HG03039 (cell line): ENCODE measurements at regions not wholly inside any gene's neighbourhood (a gene's known extent, or its start where the extent isn't known, plus 50 kb on each side); places are given as distances from the start of the nearest gene placed in this dataset.
A peak's percentile ranks its signal among the peaks of the same experiment; 100 is the strongest.
"Not testable (repeated sequence)": the region's sequence is repeated elsewhere in the genome, so short reads cannot be mapped to it uniquely, and the experiment has no call there.

ENCODE experiments used
- ATAC-seq: cut with Tn5 transposase; IDR thresholded peaks from one replicate; pipeline ENCODE4 v1.9.1; 2021; ENCODE audit warnings: mild to moderate bottlenecking, moderate library complexity; ENCODE audit not compliant: unreplicated experiment

DNA sequence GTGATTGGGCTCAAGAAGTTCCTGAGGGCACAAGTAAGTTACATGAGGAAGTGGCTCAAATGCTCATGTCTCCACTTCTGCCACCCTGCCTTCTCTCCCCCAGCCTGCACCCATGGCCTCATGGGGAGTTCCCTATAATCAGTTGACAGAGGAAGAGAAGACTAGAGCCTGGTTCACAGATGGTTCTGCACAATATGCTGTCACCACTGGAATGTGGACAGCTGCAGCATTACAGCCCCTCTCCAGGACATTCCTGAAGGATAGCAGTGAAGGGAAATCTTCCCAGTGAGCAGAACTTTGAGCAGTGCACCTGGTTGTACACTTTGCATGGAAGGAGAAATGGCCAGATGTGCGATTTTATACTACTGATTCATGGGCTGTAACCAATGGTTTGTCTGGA is 352.3 kb downstream of the C12orf75 start:
- ATAC-seq = not testable (repeated sequence)

DNA sequence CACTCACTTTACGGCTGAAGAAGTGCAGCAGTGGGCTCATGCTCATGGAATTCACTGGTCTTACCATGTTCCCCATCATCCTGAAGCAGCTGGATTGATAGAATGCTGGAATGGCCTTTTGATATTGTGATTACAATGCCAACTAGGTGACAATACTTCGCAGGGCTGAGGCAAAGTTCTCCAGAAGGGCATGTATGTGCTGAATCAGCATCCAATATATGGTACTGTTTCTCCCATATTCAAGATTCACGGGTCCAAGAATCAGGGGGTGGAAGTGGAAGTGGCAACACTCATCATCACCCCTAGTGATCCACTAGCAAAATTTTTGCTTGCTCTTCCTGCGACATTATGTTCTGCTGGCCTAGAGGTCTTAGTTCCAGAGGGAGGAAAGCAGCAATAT is 353.3 kb downstream of the C12orf75 start:
- ATAC-seq = not testable (repeated sequence)

DNA sequence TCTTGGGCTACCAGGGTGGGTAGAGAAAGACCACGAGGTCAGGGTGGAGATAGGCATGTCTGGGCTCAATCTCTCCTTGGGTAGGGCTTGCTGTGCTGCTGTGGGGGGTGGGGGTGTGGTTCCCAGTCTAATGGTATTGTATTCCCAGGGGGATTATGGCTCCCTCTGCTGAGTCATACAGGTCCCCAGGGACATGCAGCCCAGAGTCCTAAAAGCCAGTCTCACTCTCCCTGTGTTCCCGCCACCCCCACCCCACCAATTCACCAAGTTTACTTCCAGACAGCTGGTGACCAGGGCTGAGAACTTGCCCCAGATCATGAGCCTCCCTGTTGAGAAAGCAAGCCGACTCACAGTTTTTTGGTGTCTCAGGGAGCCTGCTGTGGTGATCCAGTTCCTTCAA is 367.6 kb downstream of the C12orf75 start:
- ATAC-seq = no peak

DNA sequence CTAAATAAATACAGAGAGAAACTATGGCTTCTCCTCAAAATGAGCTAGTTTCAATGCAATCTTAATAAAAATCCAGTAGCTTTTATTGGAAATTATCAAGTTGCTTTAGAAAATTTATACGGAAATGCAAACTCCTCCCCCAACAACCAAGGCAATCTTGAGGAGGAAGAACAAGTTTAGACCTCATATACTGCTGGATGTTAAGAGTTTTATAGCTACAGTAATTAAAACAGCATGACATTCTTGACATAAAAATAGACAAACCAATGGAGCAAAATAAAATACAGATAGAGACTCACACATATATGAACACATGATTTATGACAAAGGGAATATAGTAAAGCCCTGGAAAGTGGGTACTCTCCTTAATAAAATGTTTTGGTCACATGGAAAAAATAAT is 368.7 kb downstream of the C12orf75 start:
- ATAC-seq = no peak

DNA sequence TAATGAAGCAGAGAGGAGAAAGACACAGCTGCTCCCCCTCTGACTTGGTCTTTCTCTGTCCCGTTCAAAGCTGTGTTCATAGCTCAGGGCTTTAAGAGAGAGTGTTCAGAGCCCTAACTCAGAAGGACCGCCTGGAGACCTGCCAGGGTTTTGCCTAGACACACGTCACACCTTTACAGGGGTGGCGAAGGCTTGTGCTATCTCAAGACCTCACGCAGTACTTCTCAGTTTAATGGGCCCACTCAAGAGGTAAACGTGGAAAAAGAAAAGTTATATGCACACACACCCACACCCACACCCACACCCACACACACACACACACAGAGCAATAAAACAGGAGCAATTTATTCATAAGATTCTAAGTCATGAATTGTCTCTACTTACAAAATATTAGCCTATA is 374.3 kb downstream of the C12orf75 start:
- ATAC-seq = no peak

DNA sequence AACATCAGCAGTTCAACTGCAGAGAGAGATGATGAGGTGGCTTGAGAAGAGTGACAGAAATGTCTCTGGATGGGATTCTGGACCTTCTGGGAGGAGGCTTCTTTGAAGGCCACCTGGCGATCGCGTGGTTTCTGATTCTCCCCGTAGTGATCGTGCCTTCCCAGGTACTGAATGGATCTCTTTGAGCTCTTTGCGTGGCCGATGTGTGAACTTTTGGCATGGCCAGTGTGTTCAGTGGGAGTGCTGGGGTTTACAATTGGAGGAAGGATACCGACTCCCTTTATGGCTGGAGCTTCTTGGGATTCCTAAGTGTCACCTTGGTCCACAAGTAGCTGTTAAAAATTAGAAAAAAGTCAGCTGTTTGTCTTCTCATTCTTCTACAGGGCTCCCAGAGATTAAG is 374.7 kb downstream of the C12orf75 start:
- no peak for ATAC-seq

DNA sequence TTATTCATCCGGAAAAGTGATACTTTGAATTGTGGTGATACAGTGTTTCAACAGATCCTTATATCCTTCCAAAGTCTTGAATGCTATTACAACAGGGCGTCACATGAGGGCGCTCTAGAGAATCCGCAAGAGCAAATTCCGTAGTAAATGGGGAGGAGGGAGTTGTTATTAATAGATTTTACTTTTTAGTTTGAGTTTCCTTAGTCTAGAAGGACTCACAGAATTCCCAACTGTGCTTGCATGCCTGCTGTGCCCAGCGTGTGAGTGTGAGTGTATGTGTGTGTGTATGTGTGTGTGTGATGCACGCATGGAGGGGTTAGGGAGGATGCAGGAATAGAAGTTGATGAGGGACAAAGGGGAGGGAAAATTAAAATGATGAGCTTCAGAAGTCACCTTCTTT is 375.3 kb downstream of the C12orf75 start:
- ATAC-seq = no peak

DNA sequence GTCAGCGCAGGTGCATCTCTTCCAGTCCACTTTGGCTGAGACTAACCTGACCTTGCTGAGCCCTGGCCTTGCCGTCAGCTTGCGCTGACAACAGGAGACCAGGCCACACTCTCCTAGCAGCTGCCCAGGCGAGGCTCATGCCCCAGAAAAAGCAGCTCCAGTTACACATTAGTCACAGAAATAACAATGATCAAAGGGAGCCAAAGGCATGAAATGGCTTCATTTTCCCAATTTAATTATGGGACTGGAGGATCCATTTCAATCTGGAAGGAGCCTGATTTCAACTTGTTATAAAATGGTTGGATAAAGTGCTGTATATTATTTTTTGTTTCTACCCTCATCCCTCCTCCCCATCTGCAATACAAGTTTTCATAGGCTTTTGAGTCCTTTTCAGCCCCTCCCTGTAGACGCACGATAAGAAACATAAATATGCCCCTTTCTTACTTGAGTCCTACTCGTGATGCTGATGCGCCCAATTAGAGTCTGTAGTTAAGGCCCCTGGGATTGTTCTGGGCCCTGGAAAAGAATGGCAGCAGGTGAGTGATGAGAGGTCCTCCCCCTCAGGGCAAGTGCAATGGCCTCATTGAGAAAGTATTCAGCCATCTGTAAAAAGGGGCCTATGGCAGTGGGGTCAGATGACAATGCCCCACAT is 376.0 kb downstream of the C12orf75 start:
- ATAC-seq = no peak

DNA sequence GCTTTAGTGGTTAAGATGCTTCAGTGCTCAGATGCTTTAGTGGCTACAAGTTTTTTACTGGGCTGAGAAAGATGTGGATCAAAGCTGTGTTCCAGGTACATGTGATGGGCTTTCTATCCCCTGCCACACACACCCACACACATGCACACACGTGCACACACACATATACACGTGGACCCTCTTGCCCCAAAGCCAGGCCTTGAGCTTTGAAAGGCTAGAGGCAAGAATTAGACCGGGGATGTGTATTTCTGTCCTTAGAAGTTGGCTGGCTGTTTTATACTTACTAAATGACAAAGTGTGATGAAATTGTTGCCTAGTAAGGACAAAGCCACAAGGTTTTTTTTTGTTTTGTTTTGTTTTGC is 376.5 kb downstream of the C12orf75 start:
- no peak for ATAC-seq

DNA sequence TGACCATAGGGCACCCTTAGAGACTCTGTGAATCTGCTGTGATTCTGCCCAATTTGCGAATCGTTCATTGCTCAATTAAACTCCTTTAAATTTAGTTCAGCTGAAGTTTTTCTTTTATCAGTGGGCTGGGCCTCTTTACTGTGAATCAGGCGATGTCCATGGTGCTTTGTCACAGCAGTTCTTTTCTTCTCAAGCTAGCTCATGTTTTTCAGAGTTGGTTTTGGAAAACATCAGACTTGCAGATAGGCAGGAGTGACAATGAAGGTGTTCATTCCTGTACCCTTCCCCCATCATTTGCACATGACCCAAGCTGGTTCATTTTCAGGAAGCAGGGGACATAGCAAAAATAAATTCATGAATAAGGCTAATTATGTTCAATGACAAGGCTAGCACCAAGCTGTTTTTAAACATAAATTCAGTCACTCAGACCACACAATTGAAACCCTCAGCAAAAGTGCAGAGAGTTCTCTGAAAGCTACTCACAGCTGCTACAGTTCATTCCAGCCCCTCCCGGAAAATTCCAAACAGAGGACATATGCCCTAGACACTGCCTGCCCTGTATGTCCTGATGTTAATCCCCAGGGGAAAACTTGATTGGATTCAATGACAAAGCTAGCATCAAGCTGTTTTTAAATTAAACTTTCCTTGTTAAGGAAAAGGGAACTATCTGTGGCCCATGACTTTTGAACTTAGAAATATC is 383.3 kb downstream of the C12orf75 start:
- ATAC-seq = no peak

DNA sequence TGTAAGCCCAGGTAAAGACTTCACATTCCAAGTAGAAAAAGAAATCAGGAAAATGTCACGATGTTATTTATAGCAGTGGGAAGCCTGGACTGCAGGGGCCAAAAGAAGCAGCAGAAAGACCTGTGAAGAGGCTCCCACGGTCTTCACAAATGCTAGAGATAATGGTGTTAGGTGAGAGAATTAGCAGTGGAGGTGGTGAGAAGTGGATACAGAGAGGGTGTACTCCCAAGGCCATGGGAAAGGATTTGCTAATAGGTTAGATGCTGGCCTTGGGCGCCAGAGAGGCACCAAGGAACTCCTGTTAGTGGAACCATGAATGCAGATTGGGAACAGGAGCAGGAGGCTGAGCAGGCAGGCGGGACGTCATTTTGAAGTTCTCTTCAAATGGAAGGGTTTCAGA is 386.1 kb downstream of the C12orf75 start:
- no peak for ATAC-seq

DNA sequence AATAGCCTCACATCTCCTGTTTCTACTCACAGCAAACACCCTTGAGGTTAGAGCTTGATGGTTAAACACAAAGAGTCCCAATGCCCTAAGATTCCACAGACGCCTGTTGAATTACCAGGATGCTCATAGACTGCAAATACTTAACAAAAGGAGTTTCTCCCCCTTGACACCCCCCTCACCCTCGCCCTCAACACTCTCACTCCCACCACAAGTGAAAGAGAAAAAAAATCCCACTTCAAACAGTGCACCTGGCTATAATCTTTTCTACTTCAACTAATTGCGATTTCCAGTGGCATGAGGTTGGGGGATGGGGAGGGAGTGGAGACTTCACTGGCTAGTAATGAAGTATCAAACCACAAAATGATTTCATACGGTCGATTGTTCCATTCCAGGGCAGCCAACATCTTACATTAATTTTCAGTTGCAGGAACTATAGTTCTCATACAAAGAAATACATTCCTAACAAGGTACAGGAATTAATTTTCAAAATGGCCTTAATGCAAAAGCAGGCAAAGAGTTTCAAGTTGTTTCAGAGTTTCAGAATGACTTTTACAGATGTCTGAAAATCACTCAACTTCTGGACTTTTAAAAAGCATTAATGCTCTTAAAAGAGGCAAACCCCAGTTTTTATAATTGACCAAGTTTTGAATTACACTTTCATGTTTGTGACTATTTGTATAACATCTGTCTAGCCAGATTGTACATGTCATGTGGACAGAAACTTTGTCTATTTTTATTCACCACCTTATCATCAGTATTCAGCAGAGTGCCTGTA is 390.7 kb downstream of the C12orf75 start:
- peak; percentile 56 for ATAC-seq

DNA sequence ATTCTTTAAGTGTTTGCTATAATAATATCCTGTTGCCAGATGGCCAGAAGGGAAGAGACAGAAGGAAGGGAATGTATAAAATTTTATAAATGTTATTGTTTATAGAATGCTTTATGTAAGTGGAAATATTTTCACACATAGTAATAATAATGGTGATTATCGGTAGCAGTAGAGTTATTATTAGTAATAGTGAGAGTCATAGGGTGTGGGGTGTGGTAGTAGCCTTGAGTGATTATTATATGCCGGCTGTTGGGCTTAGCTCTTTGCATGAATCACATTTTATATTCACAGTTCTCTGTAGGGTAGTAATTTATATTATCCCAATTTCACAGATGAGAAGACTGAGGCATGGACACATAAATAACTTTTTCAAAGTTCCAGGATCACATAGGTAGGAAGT is 391.4 kb downstream of the C12orf75 start:
- ATAC-seq = no peak

DNA sequence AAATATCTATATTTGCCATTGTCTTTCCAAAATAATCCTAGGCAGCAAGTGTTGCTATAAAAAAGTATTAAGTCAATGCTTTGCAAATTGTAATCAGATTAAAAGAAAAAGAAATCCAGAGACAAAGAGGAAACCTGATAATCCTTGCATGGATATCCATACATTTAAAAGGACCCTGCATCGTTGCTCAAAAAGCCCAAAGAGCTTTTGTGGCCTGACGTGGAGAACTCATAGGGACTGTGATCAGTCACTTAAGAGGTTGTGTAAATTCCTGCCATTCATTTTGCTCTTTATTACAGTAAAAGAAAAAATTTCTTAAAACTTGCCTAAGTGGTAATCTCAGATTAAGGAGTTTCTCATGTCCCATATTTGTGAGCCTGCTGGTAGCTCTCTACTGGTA is 392.6 kb downstream of the C12orf75 start:
- ATAC-seq = no peak

DNA sequence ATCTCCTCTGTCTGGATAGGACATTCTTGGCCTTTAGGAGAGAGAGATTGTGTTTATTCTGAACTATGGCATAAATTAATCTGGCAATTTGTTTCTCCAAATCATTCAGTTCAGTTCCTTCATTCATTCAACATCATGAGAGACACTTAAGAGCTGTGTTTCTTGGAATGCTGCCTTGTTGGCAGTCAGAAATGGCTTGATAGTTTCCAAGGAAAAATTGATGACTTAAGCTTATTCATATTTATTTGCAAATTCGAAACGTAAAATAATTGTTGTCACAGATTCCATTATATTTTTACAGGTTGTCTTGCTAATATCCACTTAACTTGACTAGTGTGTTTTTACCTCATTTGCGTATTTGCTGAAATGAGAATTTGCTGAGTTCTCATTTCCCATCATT is 393.0 kb downstream of the C12orf75 start:
- ATAC-seq = no peak

DNA sequence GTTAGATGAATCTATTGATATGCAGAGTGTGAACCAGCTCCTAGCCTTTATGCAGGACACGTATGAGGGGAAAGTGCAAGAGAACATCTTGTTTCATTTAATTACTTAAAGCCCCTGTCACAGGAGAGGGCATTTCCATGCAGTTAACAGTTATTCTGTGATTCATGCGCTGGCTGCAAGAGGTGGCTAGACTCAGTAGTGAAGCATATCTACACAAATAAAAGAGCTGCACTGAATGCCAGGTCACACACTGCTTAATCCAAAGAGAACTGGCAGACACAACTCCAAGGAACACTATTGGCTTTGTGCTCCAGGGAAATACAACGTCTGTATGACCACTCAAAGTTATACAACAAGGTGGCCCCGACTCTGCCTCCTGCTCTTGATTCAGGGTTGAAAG is 394.1 kb downstream of the C12orf75 start:
- ATAC-seq = no peak

DNA sequence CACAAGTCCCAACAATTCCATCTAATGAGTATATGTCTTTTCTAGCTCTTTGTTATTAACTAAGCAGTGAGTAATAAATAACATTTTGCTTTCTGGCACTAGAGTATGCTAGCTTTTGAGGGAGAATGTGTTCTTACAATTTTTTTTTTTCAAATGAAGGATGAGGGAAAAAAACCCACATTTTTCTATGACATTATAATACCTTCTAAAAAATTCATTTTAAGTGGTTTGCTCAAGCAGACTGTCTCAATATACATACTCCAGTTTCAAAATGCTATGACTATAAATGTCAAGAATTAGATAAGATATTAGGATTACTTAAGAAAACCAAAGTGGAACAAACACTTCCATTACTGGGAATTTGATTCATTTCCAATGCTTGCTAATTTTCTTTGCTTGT is 394.6 kb downstream of the C12orf75 start:
- no peak for ATAC-seq

DNA sequence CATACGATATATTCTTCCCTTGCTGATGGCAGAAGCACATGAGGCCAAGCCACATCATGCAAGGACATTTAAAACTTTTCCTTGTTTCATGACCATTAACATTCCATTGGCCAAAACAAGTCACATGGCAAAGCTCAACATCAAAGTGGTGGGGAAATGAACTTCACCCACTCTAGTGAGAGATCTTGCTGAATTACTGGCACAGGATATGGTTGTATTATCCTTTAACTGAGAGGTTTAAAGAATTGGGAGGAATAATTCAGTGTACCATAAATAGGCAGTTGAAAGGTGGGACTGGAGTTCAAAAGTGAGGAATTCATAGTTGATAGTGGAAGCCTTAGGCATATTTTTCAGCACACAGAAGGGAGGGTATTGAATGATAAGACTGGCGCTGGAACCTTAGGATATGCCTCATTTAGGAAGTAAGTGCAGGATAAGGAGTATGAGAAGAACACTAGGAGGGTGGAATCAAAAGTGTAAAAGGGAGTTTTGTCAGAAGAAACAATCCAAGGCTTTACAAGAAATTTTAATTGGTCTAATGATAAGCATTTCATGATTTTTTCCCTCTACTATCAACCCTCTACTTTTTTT is 398.8 kb downstream of the C12orf75 start:
- ATAC-seq = no peak

DNA sequence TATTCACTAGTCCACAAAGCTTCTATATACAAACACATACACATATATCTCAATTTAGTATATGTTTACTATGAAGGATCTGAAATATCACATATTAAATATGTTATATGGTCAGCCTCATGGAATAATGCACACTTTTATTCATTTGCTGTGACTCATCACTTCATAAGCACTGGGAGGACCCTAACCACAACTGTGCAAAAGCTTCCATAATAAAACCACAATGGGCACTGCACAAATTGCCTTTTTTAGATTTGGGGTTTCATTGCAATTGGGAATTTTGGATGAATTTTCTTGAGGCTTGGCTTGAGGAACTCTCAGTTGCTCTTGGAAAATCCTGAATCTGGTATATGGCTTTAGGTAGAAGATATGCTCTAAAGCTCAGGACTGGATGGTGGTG is 399.4 kb downstream of the C12orf75 start:
- no peak for ATAC-seq

DNA sequence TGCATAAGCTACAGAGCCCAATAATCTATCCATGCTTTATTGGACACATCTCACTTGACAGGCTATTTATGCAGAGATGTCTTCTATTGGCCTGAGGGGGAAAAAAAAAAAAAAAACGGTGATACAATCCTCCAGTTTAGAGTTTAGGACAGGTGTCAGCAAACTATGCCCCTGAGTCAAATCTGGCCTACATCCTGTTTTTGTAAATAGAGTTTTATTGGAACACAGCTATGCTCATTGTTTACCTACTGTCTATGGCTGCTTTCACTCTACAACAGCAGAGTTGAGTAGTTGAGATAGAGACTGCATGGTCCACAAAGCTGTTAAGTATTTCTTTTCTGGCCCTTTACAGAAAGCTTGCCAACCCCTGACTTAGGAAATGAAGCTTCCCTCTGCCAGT is 403.1 kb downstream of the C12orf75 start:
- ATAC-seq = no peak

DNA sequence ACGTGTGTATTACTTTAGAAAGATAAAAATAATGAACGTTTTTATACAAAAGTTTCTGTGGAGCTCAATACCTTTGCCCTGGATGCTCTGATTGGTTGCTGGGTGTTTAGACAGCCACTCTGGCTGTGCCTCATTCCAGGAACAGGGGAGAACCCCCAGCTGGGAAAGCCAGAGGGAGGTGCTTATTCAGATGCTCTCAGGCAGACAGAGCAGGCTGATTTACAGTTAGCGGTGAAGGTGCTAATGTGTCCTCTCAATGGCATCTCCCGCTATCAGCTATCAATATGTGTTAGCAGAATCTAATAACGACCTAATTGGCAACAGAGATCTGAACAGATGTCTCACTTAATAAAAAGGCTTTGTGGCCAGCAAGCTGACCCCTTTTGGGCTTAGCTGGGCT is 402.3 kb downstream of the NUAK1 start:
- ATAC-seq = no peak

DNA sequence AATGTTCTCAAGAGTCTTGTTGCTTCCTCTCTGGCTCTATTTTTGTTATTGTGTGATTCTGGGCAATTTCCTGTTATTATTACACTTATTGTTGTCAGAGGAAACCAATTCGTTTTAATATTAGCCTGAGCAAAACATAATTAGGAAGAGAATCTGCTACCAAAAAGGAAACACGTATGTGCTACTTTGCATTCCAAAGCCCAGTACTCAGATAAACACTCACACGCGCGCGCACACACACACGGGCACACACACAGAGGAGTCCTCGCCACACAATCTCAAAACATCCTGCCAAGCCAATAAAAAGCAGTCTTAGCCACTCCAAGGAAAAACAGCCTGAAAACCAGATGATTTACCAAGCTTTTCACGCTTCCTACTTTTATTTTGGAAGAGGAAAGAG is 400.7 kb downstream of the NUAK1 start:
- ATAC-seq = no peak
